GM12878 (cell line): ENCODE measurements at regions not wholly inside any gene's neighbourhood (a gene's known extent, or its start where the extent isn't known, plus 50 kb on each side); places are given as distances from the start of the nearest gene placed in this dataset.

ENCODE experiments used
- ATAC-seq: fragments of 200-7000 bp; cut with Tn5 transposase; 3 replicates; pipeline ENCODE4 v1.9.1; 2020; ENCODE audit warnings: mild to moderate bottlenecking, moderate library complexity
- BruUV-seq: library from RNA; stranded (reverse); fragments of 400-500 nt; replicated peaks from 2 replicates; lab custom pipeline; 2021; lab: Mats Ljungman, UMichigan
- CTCF ChIA-PET: fragments of 300-600 bp; sonication (Branson Sonifier 250); formaldehyde crosslinking; extraction: SDS; loops from one replicate; lab custom pipeline; 2021; ENCODE audit warnings: inconsistent platforms; lab: Yijun Ruan, JAX
- POLR2A ChIA-PET: fragments of 350-600 bp; formaldehyde crosslinking; extraction: SDS; loops from one replicate; lab custom pipeline; 2021; ENCODE audit warnings: inconsistent platforms; lab: Charles Lee
- RAD21 ChIA-PET: fragments of 300-600 bp; sonication (Branson Sonifier 250); formaldehyde crosslinking; loops from one replicate; lab custom pipeline; 2023; ENCODE audit warnings: antibody characterized with exemption; ENCODE audit not compliant: unreplicated experiment; lab: Charles Lee
- SMC1A ChIA-PET: fragments of 300-600 bp; sonication (Branson Sonifier 250); formaldehyde crosslinking; loops from one replicate; lab custom pipeline; 2023; ENCODE audit not compliant: unreplicated experiment, uncharacterized antibody; lab: Charles Lee
- DNase-seq: peaks from one replicate; pipeline ENCODE4 v3.0.0-alpha.2; 2011; ENCODE audit warnings: low read depth, low spot score
- FAIRE-seq: peaks from 3 replicates; lab custom pipeline; 2011; peaks lifted over from hg19 to GRCh38; lab: Jason Lieb, UNC
- H2AFZ ChIP-seq: 2 replicates; pipeline ENCODE4 v1.6.0; 2011; ENCODE audit warnings: low read depth, low read length, control low read depth; ENCODE audit not compliant: control insufficient read depth
- H3K27ac ChIP-seq: 2 replicates; pipeline ENCODE4 v1.5.1; 2011; ENCODE audit warnings: control low read depth; ENCODE audit not compliant: control insufficient read depth, insufficient read depth
- H3K27me3 ChIP-seq, 2 experiments: replicated peaks in 1 of 2; 2 replicates each; pipeline versions ENCODE4 v1.6.0 to v1.6.1; 2011; ENCODE audit warnings: low read length in 1 of 2; ENCODE audit not compliant: control insufficient read depth in 2 of 2, insufficient read depth in 2 of 2
- H3K36me3 ChIP-seq, 2 experiments: 2 replicates each; pipeline ENCODE4 v1.5.1; 2011; ENCODE audit warnings: low read length in 1 of 2; ENCODE audit not compliant: control insufficient read depth in 2 of 2, insufficient read depth in 2 of 2
- H3K4me1 ChIP-seq: 2 replicates; pipeline ENCODE4 v1.6.1; 2011; ENCODE audit warnings: mild to moderate bottlenecking, low read length, moderate library complexity, mixed read lengths; ENCODE audit not compliant: control insufficient read depth, insufficient read depth
- H3K4me2 ChIP-seq: 2 replicates; pipeline ENCODE4 v1.6.0; 2011; ENCODE audit warnings: control low read depth; ENCODE audit not compliant: control insufficient read depth, insufficient read depth
- H3K4me3 ChIP-seq: fragments of 200-600 bp; sonication (generic); 2 replicates; pipeline ENCODE4 v1.5.1; 2016
- H3K79me2 ChIP-seq: 2 replicates; pipeline ENCODE4 v1.6.0; 2011; ENCODE audit warnings: low read length; ENCODE audit not compliant: control insufficient read depth, insufficient read depth
- H3K9ac ChIP-seq: 2 replicates; pipeline ENCODE4 v1.8.0; 2011; ENCODE audit warnings: low read length, control low read depth, mixed read lengths; ENCODE audit not compliant: control insufficient read depth, insufficient read depth
- H3K9me3 ChIP-seq: replicated peaks from 3 replicates; pipeline ENCODE4 v1.5.1; 2011; ENCODE audit warnings: mild to moderate bottlenecking, low read length; ENCODE audit not compliant: control insufficient read depth, insufficient read depth
- H4K20me1 ChIP-seq: 2 replicates; pipeline ENCODE4 v1.6.0; 2011; ENCODE audit not compliant: control insufficient read depth, insufficient read depth
- JUNB ChIP-seq: IDR thresholded peaks from 2 replicates; pipeline ENCODE4 v1.6.1; 2016; ENCODE audit warnings: antibody characterized with exemption, mild to moderate bottlenecking
- NR2F1 ChIP-seq: fragments of 450-650 bp; conservative IDR thresholded peaks from 2 replicates; pipeline ENCODE4 v1.6.1; 2017; ENCODE audit warnings: mild to moderate bottlenecking
- YY1 ChIP-seq: IDR thresholded peaks from 2 replicates; pipeline ENCODE4 v1.6.1; 2011; ENCODE audit warnings: low read depth, mild to moderate bottlenecking, low read length
- ZBED1 ChIP-seq: IDR thresholded peaks from 2 replicates; pipeline ENCODE4 v1.6.1; 2016; ENCODE audit warnings: borderline replicate concordance
- ZNF24 ChIP-seq: fragments of 450-650 bp; IDR thresholded peaks from 2 replicates; pipeline ENCODE4 v1.6.1; 2017; ENCODE audit warnings: antibody characterized with exemption, mild to moderate bottlenecking
- WGBS: methylation state at CpG from one replicate; pipeline ENCODE4 v1.1.6; 2016; ENCODE audit warnings: low lambda C conversion rate; ENCODE audit not compliant: insufficient replicate concordance, insufficient coverage; ENCODE audit errors: missing lambda C conversion rate; 5-methylcytosine and 5-hydroxymethylcytosine counted together
- in situ Hi-C: fragments of 300-500 bp; cut with MboI; formaldehyde crosslinking; loops from 9 replicates; pipeline ENCODE4 v1.14.3; 2018; ENCODE audit warnings: mixed read lengths
- intact Hi-C: fragments of 100-400 bp; cut with micrococcal nuclease; formaldehyde crosslinking; loops from one replicate; pipeline ENCODE4 v1.14.2; 2022; ENCODE audit not compliant: unreplicated experiment

- Histone ChIP-seq H3K4me3 (no peak overlapping the region), H3K27me3 (no peaks in the 10 kb centered on the region), H3K4me1 (no peaks in the 10 kb centered on the region), H3K4me2 (no peak overlapping the region), H4K20me1 (no peaks in the 10 kb centered on the region), H3K79me2 (no peaks in the 10 kb centered on the region), H2AFZ (no peak overlapping the region), H3K27ac (no peak overlapping the region), H3K36me3 (no peaks in the 10 kb centered on the region), H3K9me3 (no peaks in the 10 kb centered on the region), H3K9ac (no peak overlapping the region)
- intact Hi-C loops, result no loop called here
- CTCF ChIA-PET, result interaction anchor here (0.6 kb wide), 1 partner anchor 98 kb away, joined by 3 read pairs; no protein-coding TSS in a partner anchor
- SMC1A ChIA-PET, result no interaction called here
- in situ Hi-C loops, result no loop called here
- POLR2A ChIA-PET, result no interaction called here
- ATAC-seq (no peak; the same call in 2 of the 3 replicates), DNase-seq (no peak), FAIRE-seq (no peak)
- no TSS peak for BruUV-seq
- TF ChIP-seq ZNF24, result peak; percentile 77; the same call in 1 of the 2 replicates
- TF ChIP-seq NR2F1, result no peak
- 41% methylated on average over 5 of the region's 5 CpGs for WGBS
- RAD21 ChIA-PET, result no interaction called here
These were observed 380.5 kb downstream of the SFMBT2 start for GRCh38 chr10:7030134-7030855.

- ATAC-seq (no peak), DNase-seq (no peak), FAIRE-seq (no peak)
- no peaks in the 10 kb centered on the region for H3K36me3 ChIP-seq
- H3K9me3 ChIP-seq, result no peaks in the 10 kb centered on the region
- no peak overlapping the region for H3K4me3 ChIP-seq
- no TSS peak for BruUV-seq
- no peaks in the 10 kb centered on the region for H3K79me2 ChIP-seq
- no peak overlapping the region for H2AFZ ChIP-seq
- H4K20me1 ChIP-seq, result no peaks in the 10 kb centered on the region
- RAD21 ChIA-PET, result no interaction called here
- CTCF ChIA-PET, result interaction anchor here (0.6 kb wide), 1 partner anchor 99 kb away, joined by 3 read pairs; no protein-coding TSS in a partner anchor
- H3K4me2 ChIP-seq, result no peak overlapping the region
- intact Hi-C loops (no loop called here), in situ Hi-C loops (no loop called here)
- POLR2A ChIA-PET, result no interaction called here
- no peaks in the 10 kb centered on the region for H3K4me1 ChIP-seq
- no peaks in the 10 kb centered on the region for H3K27me3 ChIP-seq
- no peak overlapping the region for H3K27ac ChIP-seq
- WGBS, result 40% methylated on average over 1 of the region's 1 CpG
- no peak overlapping the region for H3K9ac ChIP-seq
- SMC1A ChIA-PET, result no interaction called here
- TF ChIP-seq ZBED1 (no peak), YY1 (no peak), JUNB (no peak)
- TF ChIP-seq, all 136 proteins: peak for 0
These were observed 381.2 kb downstream of the SFMBT2 start for GRCh38 chr10:7029672-7030071.
